A673 (cell line): ENCODE measurements at regions not wholly inside any gene's neighbourhood (a gene's known extent, or its start where the extent isn't known, plus 50 kb on each side); places are given as distances from the start of the nearest gene placed in this dataset.

Experiments used
- BruUV-seq: library from RNA; stranded (reverse); fragments of 400-500 nt; replicated peaks from 2 replicates; lab custom pipeline; 2021; lab: Mats Ljungman, UMichigan
- CTCF ChIA-PET: fragments of 300-600 bp; sonication (Branson Sonifier 250); formaldehyde crosslinking; loops from one replicate; lab custom pipeline; 2022; ENCODE audit warnings: antibody characterized with exemption; lab: Charles Lee
- POLR2A ChIA-PET: fragments of 300-600 bp; sonication (Branson Sonifier 250); formaldehyde crosslinking; loops from one replicate; lab custom pipeline; 2022; ENCODE audit warnings: antibody characterized with exemption; ENCODE audit not compliant: low non-redundant PET; lab: Charles Lee
- DNase-seq: peaks from one replicate; pipeline ENCODE4 v3.0.0-alpha.2; 2015; ENCODE audit warnings: low spot score
- H3K27ac ChIP-seq: fragments of 200-600 bp; sonication (generic); 2 replicates; pipeline ENCODE4 v1.5.1; 2016; ENCODE audit warnings: mixed run types, low read depth, mild to moderate bottlenecking, mixed read lengths, antibody characterized with exemption, low read length; ENCODE audit not compliant: poor library complexity, severe bottlenecking
- H3K27me3 ChIP-seq: fragments of 200-600 bp; sonication (generic); replicated peaks from 2 replicates; pipeline ENCODE4 v1.6.1; 2017; ENCODE audit warnings: mixed run types, low read depth, mild to moderate bottlenecking, mixed read lengths, antibody characterized with exemption, low read length; ENCODE audit not compliant: insufficient read depth, poor library complexity
- H3K36me3 ChIP-seq: fragments of 200-600 bp; sonication (generic); 2 replicates; pipeline ENCODE4 v1.6.1; 2016; ENCODE audit warnings: mixed run types, mild to moderate bottlenecking, mixed read lengths, antibody characterized with exemption, low read length; ENCODE audit not compliant: insufficient read depth, poor library complexity, severe bottlenecking
- H3K4me1 ChIP-seq: fragments of 200-600 bp; sonication (generic); 2 replicates; pipeline ENCODE4 v1.6.1; 2017; ENCODE audit warnings: mixed run types, mild to moderate bottlenecking, mixed read lengths, antibody characterized with exemption, low read length; ENCODE audit not compliant: insufficient read depth, poor library complexity, severe bottlenecking
- H3K4me3 ChIP-seq: fragments of 200-600 bp; sonication (generic); 2 replicates; pipeline ENCODE4 v1.5.1; 2016; ENCODE audit warnings: low read depth, mixed run types, mild to moderate bottlenecking, mixed read lengths, low read length; ENCODE audit not compliant: poor library complexity, severe bottlenecking
- H3K9me3 ChIP-seq: fragments of 200-600 bp; sonication (generic); 2 replicates; pipeline ENCODE4 v1.6.1; 2016; ENCODE audit warnings: mixed run types, low read depth, mild to moderate bottlenecking, mixed read lengths, antibody characterized with exemption, low read length; ENCODE audit not compliant: poor library complexity, severe bottlenecking
- EZH2 ChIP-seq: fragments of 200-600 bp; sonication (generic); IDR thresholded peaks from 2 replicates; pipeline ENCODE4 v1.6.1; 2017; ENCODE audit warnings: borderline replicate concordance, low read depth, mild to moderate bottlenecking, mixed read lengths, antibody characterized with exemption, low read length; ENCODE audit not compliant: poor library complexity, severe bottlenecking
- intact Hi-C: fragments of 100-400 bp; cut with micrococcal nuclease; formaldehyde crosslinking; loops from one replicate; pipeline ENCODE4 v1.10.0; 2022; ENCODE audit not compliant: unreplicated experiment
- TF ChIP-seq, protein P1 (sequence below): fragments of 300-800, 200-600 bp; sonication (generic); conservative IDR thresholded peaks from 2 replicates; pipeline ENCODE4 v1.5.1; 2017; ENCODE audit warnings: low read depth, mild to moderate bottlenecking, antibody characterized with exemption, low read length, moderate library complexity, mixed read lengths

DNA sequence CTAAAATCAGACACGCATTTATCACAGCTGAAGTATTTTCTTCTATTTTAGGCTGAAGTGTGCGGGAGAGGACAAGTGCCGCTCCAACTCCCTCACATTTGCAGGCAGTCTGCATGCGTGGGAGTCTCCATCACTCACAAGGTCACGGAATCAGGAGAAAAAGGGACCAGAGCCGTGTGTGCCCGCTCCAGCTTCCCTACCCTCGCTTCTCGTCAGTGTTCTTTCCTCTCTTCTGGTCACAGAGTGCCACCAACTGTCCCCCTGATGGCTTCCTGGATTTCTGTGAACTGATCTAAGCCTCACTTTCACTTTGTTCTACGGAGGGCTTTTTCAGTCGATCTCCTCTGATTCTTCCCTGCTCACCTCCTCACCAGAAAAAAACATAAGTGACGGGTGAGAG is 407.4 kb upstream of the AADAT start:
- no peaks in the 10 kb centered on the region for H3K4me1 ChIP-seq
- H3K36me3 ChIP-seq, result no peaks in the 10 kb centered on the region
- no peaks in the 10 kb centered on the region for H3K27me3 ChIP-seq
- ChIA-PET CTCF (no interaction called here), POLR2A (no interaction called here)
- H3K9me3 ChIP-seq, result no peaks in the 10 kb centered on the region
- no TSS peak for BruUV-seq
- no peak overlapping the region for H3K4me3 ChIP-seq
- intact Hi-C loops, result no loop called here
- H3K27ac ChIP-seq, result no peak overlapping the region
- DNase-seq, result no peak
- TF ChIP-seq, protein P1, sequence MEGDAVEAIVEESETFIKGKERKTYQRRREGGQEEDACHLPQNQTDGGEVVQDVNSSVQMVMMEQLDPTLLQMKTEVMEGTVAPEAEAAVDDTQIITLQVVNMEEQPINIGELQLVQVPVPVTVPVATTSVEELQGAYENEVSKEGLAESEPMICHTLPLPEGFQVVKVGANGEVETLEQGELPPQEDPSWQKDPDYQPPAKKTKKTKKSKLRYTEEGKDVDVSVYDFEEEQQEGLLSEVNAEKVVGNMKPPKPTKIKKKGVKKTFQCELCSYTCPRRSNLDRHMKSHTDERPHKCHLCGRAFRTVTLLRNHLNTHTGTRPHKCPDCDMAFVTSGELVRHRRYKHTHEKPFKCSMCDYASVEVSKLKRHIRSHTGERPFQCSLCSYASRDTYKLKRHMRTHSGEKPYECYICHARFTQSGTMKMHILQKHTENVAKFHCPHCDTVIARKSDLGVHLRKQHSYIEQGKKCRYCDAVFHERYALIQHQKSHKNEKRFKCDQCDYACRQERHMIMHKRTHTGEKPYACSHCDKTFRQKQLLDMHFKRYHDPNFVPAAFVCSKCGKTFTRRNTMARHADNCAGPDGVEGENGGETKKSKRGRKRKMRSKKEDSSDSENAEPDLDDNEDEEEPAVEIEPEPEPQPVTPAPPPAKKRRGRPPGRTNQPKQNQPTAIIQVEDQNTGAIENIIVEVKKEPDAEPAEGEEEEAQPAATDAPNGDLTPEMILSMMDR, result no peak
- no peak for TF ChIP-seq EZH2

DNA sequence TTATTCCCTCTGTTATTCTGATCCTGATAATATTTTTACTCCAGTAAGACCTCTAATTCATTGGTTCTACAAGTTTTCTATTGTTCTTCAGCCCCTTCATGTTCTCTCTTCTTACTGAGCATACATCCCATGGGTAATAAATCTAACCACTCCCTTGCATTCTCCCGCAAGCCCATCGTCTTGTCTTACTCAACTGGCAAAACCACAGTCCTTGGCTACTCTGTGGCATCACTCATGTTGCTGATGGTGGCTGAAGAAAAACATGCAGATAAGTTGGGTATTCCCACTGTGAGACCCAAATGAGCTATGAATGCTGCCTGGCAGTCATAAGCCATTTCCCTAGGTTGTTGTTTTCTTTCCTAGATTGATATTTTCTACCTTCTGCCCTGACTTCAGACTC is 402.2 kb upstream of the AADAT start:
- Histone ChIP-seq H3K27ac (no peak overlapping the region), H3K9me3 (no peaks in the 10 kb centered on the region), H3K4me3 (no peak overlapping the region), H3K27me3 (no peaks in the 10 kb centered on the region), H3K36me3 (no peaks in the 10 kb centered on the region), H3K4me1 (no peaks in the 10 kb centered on the region)
- no peak for DNase-seq
- TF ChIP-seq, protein P1, result no peak
- TF ChIP-seq EZH2, result no peak
- CTCF ChIA-PET, result no interaction called here
- POLR2A ChIA-PET, result no interaction called here
- intact Hi-C loops, result no loop called here
- no TSS peak for BruUV-seq

- intact Hi-C loops, result no loop called here
- no peak overlapping the region for H3K27ac ChIP-seq
- no peak for TF ChIP-seq EZH2
- TF ChIP-seq, protein P1, result no peak
- ChIA-PET CTCF (no interaction called here), POLR2A (interaction anchor here (0.8 kb wide), 1 partner anchor 284 kb away, joined by 18 read pairs; no protein-coding TSS in a partner anchor)
- H3K36me3 ChIP-seq, result no peaks in the 10 kb centered on the region
- no TSS peak for BruUV-seq
- no peaks in the 10 kb centered on the region for H3K27me3 ChIP-seq
- H3K9me3 ChIP-seq, result no peaks in the 10 kb centered on the region
- no peaks in the 10 kb centered on the region for H3K4me1 ChIP-seq
- no peak overlapping the region for H3K4me3 ChIP-seq
- no peak for DNase-seq
Measured at GRCh38 chr4:170476351-170476750, 386.6 kb upstream of the AADAT start.
